ENCODE measurements at regions not wholly inside any gene's neighbourhood (a gene's known extent, or its start where the extent isn't known, plus 50 kb on each side); places are given as distances from the start of the nearest gene placed in this dataset.

GRCh38 chr21:35619184-35619583 is 441.1 kb downstream of the SETD4 start:
- intact Hi-C loops (cut with DNase I): no loop called here
- H3K4me3 ChIP-seq: no peak overlapping the region

GRCh38 chr21:35617491-35617890 is 442.8 kb downstream of the SETD4 start:
- no peak overlapping the region for H3K27ac ChIP-seq
- H3K9me3 ChIP-seq: no peaks in the 10 kb centered on the region
- no peak overlapping the region for H3K4me3 ChIP-seq
- peaks cover 0 to 5% (median 0%) of the 10 kb centered on the region in 4 donors for H3K4me1 ChIP-seq
- WGBS (ENCODE audit: insufficient coverage, low coverage, low lambda C conversion rate, missing lambda C conversion rate): 67% methylated on average over 3 of the region's 3 CpGs
- DNase-seq: no peak
- intact Hi-C loops (cut with DNase I): no loop called here
- H3K36me3 ChIP-seq: no peaks in the 10 kb centered on the region
- no peak for ATAC-seq
- TF ChIP-seq POLR2A (IDR thresholded peaks at IDR 0.05) (no peak), CTCF (IDR thresholded peaks at IDR 0.05) (no peak)
- no peaks in the 10 kb centered on the region for H3K27me3 ChIP-seq

More at GRCh38 chr21:35619184-35619583, 441.1 kb downstream of the SETD4 start:
- no peaks in the 10 kb centered on the region for H3K36me3 ChIP-seq
- no peaks in the 10 kb centered on the region for H3K27me3 ChIP-seq
- TF ChIP-seq POLR2A (IDR thresholded peaks at IDR 0.05): no peak
- TF ChIP-seq CTCF (IDR thresholded peaks at IDR 0.05): no peak
- peaks cover 0 to 5% (median 0%) of the 10 kb centered on the region in 4 donors for H3K4me1 ChIP-seq
- DNase-seq (no peak), ATAC-seq (no peak)
- H3K9me3 ChIP-seq: no peaks in the 10 kb centered on the region
- WGBS (ENCODE audit: insufficient coverage, low coverage, low lambda C conversion rate, missing lambda C conversion rate): 64% methylated on average over 2 of the region's 2 CpGs
- no peak overlapping the region for H3K27ac ChIP-seq

GRCh38 chr21:35616090-35616489 is 444.2 kb downstream of the SETD4 start:
- Histone ChIP-seq H3K27ac (no peak overlapping the region), H3K36me3 (no peaks in the 10 kb centered on the region), H3K27me3 (no peaks in the 10 kb centered on the region), H3K9me3 (no peaks in the 10 kb centered on the region), H3K4me1 (peaks cover 0 to 5% (median 0%) of the 10 kb centered on the region in 4 donors), H3K4me3 (no peak overlapping the region)
- ATAC-seq: peak in 3 of 4 donors; percentile 27 to 64 (median 62)
- intact Hi-C loops (cut with DNase I): no loop called here
- DNase-seq: no peak
- TF ChIP-seq CTCF (IDR thresholded peaks at IDR 0.05) (peak; percentile 37 to 53 (median 47)), POLR2A (IDR thresholded peaks at IDR 0.05) (no peak)
- WGBS (ENCODE audit: insufficient coverage, low coverage, low lambda C conversion rate, missing lambda C conversion rate): 20% methylated on average over 4 of the region's 4 CpGs

- Histone ChIP-seq H3K4me1 (peaks cover 0 to 5% (median 0%) of the 10 kb centered on the region in 4 donors), H3K4me3 (no peak overlapping the region), H3K36me3 (no peaks in the 10 kb centered on the region), H3K27me3 (no peaks in the 10 kb centered on the region), H3K27ac (no peak overlapping the region), H3K9me3 (no peaks in the 10 kb centered on the region)
- DNase-seq: no peak
- intact Hi-C loops (cut with DNase I): no loop called here
- WGBS (ENCODE audit: insufficient coverage, low coverage, low lambda C conversion rate, missing lambda C conversion rate): 73% methylated on average over 1 of the region's 1 CpG
- TF ChIP-seq CTCF (IDR thresholded peaks at IDR 0.05) (no peak), POLR2A (IDR thresholded peaks at IDR 0.05) (no peak)
- no peak for ATAC-seq
Observed at GRCh38 chr21:35615325-35615724, 445.0 kb downstream of the SETD4 start.
